ENCODE measurements at regions not wholly inside any gene's neighbourhood (a gene's known extent, or its start where the extent isn't known, plus 50 kb on each side); places are given as distances from the start of the nearest gene placed in this dataset.

- TF ChIP-seq, protein P1, sequence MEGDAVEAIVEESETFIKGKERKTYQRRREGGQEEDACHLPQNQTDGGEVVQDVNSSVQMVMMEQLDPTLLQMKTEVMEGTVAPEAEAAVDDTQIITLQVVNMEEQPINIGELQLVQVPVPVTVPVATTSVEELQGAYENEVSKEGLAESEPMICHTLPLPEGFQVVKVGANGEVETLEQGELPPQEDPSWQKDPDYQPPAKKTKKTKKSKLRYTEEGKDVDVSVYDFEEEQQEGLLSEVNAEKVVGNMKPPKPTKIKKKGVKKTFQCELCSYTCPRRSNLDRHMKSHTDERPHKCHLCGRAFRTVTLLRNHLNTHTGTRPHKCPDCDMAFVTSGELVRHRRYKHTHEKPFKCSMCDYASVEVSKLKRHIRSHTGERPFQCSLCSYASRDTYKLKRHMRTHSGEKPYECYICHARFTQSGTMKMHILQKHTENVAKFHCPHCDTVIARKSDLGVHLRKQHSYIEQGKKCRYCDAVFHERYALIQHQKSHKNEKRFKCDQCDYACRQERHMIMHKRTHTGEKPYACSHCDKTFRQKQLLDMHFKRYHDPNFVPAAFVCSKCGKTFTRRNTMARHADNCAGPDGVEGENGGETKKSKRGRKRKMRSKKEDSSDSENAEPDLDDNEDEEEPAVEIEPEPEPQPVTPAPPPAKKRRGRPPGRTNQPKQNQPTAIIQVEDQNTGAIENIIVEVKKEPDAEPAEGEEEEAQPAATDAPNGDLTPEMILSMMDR (IDR thresholded peaks at IDR 0.05), result no peak
- no peak for TF ChIP-seq POLR2A (IDR thresholded peaks at IDR 0.05)
- TF ChIP-seq POLR2AphosphoS5 (IDR thresholded peaks at IDR 0.05), result no peak
Measured at GRCh38 chr5:174236070-174236469, 190.6 kb downstream of the NSG2 start.

Measured in suprapubic skin (tissue), 4 donors.